NCI-H1105 treated with DMSO at 0.1 percent for 48 hours (cell line): ENCODE measurements at regions not wholly inside any gene's neighbourhood (a gene's known extent, or its start where the extent isn't known, plus 50 kb on each side); places are given as distances from the start of the nearest gene placed in this dataset.

Source experiments
- DNase-seq: peaks from one replicate; lab custom pipeline; 2025; lab: John Stamatoyannopoulos, UW

DNA sequence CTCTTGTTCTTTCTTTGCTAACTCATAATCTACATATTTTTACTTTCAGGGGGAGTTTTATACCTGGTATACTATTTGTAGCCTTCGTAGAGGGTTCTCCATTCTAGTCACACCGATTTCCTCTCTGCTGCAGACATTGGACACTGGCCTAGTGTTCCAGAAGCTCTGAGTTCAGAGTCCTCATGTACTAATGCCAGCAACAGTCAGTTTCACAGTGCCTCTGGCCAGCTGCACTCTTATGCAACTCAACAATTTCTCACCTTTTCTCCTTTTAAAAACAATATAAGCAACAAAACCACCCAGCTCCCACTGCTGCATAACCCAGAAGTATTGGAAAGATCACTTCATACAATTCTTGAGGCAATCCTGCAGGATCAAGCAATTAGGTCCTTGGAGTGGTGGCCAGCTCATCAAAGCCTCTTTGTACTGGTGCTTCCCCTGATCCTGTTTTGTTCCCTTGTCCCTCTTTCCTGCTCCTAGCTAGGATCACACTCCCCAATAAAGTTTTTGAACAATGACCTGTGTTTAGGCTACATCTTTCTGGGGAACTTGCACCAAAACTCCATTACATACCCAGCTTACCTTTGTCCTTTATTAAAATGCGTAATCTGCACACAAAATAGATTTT, 98.1 kb upstream of the TUT7 start:
- no peak for DNase-seq

DNA sequence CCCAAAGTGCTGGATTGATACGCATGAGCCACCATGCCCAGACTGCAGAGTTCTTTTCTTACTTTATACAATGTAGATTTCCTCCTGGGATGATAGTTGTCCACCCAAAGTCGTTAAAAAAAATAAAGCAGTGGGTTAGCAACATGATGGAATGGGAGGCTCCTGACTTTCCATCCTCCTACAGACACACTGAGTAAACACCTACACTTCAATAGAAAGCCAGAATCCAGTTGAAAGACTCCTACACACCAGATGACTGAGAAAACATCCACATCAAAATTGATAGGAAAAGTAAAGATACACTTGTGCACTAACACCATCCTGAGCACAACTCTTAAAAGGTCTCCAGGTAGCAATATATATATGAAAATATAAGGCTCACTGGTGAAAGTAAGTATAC, 95.0 kb upstream of the TUT7 start:
- no peak for DNase-seq

DNA sequence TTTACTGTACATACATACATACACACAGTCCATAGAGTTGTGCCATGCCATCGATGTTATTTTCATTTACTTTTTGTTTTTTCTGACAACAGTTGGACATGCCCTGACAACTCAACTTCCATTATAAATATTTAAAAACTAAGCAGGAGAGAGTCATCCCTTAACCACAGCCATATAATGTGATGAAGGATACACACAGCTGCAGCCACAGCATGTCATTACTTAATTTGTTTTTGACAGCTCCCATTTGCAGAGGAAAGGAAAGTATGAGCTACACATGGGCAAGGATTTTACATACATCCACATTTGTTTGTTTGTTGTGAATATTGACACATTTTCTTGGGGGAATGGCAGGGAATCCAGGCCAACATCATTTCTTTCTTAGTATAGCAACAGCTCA, 91.5 kb upstream of the TUT7 start:
- DNase-seq, result peak; percentile 14

DNA sequence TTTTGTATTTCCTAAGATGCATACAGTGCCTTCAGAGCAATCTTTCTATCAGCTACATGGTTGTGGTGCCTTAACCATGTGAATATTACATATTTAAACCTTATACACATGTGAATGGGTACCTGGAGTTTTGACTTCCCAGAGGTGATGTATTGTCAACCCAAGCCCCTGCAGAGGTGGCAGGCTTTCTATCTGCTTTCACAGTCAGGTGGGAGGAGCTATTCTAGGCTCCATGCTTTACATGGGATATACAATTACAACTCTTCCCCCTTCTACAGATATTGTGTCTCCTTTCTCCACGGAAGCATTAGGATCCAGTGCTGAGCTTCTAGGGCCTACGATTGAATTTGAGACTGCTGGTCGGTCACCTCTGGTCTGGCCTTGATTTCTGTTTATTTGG, 89.8 kb upstream of the TUT7 start:
- DNase-seq, result no peak

DNA sequence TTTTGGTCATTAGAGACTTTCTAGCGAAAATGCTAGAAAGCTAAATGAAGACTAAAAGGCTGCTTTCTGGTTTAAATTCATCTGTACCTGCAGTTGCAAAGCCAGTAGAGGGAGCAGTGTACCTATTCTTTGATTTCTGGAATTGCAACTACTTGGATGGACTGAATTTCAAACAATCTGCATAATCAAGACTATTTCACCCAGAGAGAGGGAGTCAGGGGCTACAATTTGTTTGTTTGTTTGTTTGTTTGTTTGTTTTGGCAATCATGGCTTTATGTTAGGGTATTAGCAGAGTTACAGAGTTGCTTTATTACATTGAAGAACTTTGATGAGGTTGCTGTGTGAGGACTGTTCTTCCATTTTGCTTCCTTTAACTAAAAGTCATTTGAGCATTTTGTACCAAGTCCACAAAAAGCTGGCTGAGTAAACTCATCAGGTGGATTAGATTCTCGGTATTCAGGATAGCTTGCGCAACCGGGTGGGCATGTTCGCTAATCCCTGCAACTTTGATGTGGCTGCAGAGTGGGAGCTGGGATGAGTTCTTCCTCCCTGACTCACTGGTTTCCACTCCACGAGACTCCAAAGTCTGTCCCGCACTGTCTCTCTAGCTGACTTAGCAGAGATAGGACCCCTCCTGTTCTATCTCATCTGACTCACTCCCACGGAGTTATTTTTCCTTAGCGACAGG, 80.0 kb upstream of the TUT7 start:
- peak; percentile 56 for DNase-seq

DNA sequence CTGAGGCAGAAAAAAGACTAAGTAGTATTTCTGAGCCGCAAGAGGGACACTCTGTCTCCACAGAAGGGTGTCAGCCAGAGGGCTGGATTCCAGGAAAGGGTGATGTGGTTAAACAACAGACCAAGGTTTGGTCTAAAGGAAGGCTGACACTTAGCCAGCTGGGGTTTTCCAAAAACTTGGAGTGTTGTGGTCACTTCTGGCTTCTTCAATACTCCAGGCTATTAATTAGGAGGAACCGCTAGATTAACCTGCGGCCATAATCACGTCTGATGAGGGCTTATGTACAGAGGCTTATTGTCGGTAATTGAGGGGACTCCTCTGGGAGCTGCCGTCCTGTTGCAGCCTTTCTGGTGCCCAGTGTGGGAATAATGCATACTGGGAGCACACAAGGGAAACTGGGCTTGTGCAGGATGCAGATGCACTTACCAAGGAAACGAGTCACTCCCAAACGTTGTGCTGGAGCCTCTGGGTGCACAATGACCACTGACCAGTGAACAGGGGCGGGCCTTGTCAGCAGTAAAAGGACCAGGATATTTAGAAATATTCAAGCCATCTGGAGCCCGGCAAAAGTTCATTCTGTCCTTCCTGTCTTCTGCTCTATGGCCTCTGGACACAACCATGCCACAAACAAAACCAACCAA, 70.2 kb upstream of the TUT7 start:
- no peak for DNase-seq

DNA sequence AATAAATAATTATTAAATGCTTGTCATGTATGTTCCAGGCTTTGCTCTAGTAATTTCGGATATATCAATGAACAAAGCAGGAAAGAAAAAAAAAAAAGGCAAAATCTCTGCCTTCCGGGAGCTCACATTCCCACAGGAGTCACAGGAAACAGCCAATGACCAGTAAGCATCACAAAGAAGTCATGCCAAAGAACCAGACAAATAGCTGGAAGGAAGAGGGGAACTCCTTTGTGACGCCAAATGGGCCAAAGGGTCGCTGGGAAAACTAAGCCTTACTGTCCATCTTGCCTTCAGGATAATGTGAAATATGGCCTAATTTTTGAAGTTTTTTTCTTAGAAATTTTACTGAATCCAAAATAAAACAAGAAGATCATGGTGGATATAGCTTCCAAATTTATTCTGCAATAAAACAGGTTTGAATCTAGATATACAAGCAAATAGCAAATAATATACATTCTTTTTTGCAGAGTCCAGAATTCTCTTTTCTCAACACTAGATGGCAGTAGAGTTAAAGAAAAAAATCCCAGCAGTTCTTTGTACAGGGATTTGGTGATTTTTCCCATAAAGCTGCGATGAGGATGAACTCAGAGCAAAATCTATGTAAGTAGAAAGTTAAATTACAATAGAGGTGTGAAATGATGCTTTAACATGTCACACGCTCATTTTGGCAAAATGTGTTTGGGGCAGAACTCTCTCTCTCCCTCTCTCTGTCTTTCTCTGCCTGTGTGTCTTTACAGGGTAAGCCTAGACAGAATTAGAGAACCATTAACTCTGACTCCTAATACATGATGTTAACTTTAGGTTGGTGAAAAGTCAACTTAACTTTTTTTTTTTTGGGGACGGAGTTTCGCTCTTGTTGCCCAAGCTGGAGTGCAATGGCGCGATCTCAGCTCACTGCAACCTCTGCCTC, 60.0 kb upstream of the TUT7 start:
- peak; percentile 29 for DNase-seq

DNA sequence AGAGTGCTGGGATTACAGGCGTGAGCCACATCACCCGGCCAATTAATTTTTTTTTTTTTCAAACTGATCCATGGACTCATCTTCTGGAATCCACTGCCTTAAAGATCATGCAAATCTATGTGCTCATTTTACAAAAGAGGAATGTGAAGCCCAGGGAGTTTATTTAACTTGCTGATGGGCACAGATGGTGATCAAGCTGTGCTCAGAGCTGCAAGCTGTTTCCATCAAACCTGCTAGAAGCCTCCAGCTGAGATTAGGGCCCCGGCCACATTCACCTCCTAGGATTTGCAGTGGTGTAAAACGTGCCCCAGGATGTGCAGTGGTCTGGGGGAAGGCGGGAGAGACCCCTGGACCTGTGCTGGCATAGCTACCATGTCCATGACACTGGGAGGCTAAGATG, 56.1 kb upstream of the TUT7 start:
- DNase-seq, result no peak

DNA sequence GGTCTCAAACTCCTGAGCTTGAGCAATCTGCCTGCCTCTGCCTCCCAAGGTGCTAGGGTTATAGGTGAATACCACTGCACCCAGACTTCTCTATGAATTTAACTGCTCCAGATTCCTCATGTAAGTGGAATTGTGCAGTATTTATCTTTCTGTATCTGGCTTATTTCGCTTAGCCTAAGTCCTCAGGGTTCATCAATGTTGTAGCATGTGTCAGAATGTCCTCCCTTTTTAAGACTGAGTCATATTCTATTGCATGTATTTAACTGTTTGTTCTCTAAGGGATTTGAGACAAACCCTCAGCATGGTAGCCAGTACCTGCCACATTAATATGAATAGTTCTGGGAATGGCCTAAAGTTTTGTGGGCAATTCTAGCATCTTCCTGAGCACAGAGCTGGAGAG, 53.9 kb upstream of the TUT7 start:
- no peak for DNase-seq

DNA sequence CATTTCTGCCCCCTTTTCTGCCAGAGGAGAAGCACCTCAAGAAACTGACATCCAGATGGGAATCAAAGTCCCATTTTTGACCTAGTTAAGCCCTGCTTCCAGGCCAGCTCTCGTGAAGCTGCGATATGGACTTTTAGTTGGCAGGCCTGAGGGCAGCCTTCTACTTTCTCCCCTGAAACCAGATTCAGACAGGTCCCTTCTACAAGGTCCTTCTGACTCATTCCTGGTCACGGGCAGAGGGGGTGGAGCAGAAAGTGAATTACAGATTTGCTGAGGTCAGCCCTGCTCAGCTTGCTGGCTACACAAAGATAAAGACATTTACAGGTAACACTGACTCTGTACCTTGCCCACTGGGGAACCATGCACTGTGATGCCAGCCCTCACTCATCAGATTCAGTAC, 52.8 kb upstream of the TUT7 start:
- no peak for DNase-seq

DNA sequence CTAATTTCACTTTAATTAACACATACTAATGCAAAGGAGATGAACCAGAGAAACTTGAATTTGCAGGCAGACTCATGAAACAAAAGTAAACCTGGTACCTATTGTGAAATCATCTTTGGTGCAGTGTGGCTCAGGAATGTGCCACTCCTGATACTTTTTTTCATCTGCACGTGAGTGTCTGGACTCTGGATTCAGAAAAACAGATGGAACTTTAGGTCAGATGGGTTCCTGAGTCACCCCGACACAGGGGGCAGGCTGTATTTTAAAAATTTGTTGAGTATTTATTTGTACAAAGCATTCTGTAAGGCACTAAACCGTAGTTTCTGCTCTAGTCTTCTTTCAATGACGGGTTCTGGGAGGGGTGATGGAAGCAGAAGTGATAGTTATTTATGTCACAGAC, 52.2 kb upstream of the TUT7 start:
- no peak for DNase-seq

DNA sequence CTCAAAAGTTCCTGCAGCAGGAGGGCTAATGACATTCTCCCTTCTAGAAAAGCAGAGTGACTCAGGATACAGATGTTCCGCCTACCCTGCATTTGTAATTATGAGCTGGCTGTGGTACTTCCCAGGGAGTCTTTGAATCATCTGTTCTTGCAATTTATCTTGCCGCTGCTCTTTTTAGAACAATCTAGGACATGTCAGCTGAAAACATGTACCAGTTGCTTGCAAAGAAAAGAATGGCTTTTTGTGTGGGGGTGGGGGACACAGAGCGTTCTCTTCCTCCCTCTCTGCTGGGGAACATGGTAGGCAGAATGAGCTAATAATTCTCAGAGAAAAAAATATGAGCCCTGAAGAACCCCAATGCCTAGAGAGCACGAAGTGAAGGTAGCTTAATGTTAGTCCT, 51.7 kb upstream of the TUT7 start:
- DNase-seq, result no peak

DNA sequence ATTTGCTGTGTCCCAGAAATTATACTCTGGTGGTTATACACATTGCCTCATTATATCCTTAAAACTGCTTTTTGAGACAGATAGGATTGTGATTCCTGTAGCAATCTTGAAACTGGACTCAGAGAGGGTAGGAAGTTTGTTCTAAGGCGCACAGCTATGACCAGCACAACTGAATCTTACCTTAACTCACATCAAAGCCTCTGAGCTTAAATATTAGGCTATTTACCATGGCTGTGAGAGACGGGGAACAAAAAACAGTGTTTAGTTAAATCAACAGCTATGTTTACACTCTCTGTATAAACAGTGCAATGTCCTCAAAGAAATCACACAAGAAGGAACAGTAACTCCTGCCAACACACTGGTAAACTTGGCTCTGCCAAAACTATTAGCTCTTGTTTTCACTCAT, 50.9 kb upstream of the TUT7 start:
- DNase-seq, result no peak
